H9 (cell line): ENCODE measurements at regions not wholly inside any gene's neighbourhood (a gene's known extent, or its start where the extent isn't known, plus 50 kb on each side); places are given as distances from the start of the nearest gene placed in this dataset.

Source experiments
- DNase-seq: peaks from one replicate; pipeline ENCODE4 v3.0.0-alpha.2; 2017
- H2AFZ ChIP-seq: one replicate; pipeline ENCODE4 v1.6.1; 2013; ENCODE audit warnings: mild to moderate bottlenecking, low read length, control low read depth, moderate library complexity
- H2AK5ac ChIP-seq: 2 replicates; pipeline ENCODE4 v1.6.1; 2013; ENCODE audit warnings: low read length, control low read depth, mixed read lengths; ENCODE audit not compliant: insufficient read length
- H2BK120ac ChIP-seq: one replicate; pipeline ENCODE4 v1.6.1; 2013; ENCODE audit warnings: low read depth, mild to moderate bottlenecking, low read length, control low read depth, inconsistent platforms; ENCODE audit not compliant: poor library complexity, severe bottlenecking
- H2BK12ac ChIP-seq: 2 replicates; pipeline ENCODE4 v1.6.1; 2013; ENCODE audit warnings: low read length, control low read depth, mixed read lengths, low read depth; ENCODE audit not compliant: insufficient read length
- H2BK15ac ChIP-seq: 2 replicates; pipeline ENCODE4 v1.6.1; 2013; ENCODE audit warnings: low read depth, low read length, control low read depth
- H2BK20ac ChIP-seq: one replicate; pipeline ENCODE4 v1.6.1; 2013; ENCODE audit warnings: low read depth, mild to moderate bottlenecking, low read length, control low read depth, inconsistent platforms; ENCODE audit not compliant: poor library complexity, severe bottlenecking
- H2BK5ac ChIP-seq: 2 replicates; pipeline ENCODE4 v1.6.1; 2013; ENCODE audit warnings: low read length, control low read depth, mixed read lengths; ENCODE audit not compliant: insufficient read length
- H3K14ac ChIP-seq: 2 replicates; pipeline ENCODE4 v1.6.1; 2013; ENCODE audit warnings: low read length, control low read depth; ENCODE audit not compliant: insufficient read depth
- H3K18ac ChIP-seq: 2 replicates; pipeline ENCODE4 v1.6.1; 2013; ENCODE audit warnings: low read depth, mild to moderate bottlenecking, mixed read lengths, low read length, control low read depth; ENCODE audit not compliant: insufficient read length
- H3K23ac ChIP-seq: 2 replicates; pipeline ENCODE4 v1.6.1; 2013; ENCODE audit warnings: low read length, control low read depth, mixed read lengths, low read depth; ENCODE audit not compliant: insufficient read length
- H3K23me2 ChIP-seq: 2 replicates; pipeline ENCODE4 v1.6.1; 2013; ENCODE audit warnings: low read depth, mild to moderate bottlenecking, mixed read lengths, low read length, control low read depth; ENCODE audit not compliant: insufficient read length, poor library complexity, severe bottlenecking
- H3K27ac ChIP-seq: 2 replicates; pipeline ENCODE4 v1.5.1; 2013; ENCODE audit warnings: low read length, control low read depth, mixed read lengths, low read depth; ENCODE audit not compliant: insufficient read length
- H3K27me3 ChIP-seq: 2 replicates; pipeline ENCODE4 v1.6.1; 2013; ENCODE audit warnings: low read length, control low read depth, inconsistent platforms; ENCODE audit not compliant: insufficient read depth
- H3K4ac ChIP-seq: 2 replicates; pipeline ENCODE4 v1.6.1; 2013; ENCODE audit warnings: low read depth, mild to moderate bottlenecking, control low read depth, inconsistent platforms, low read length, moderate library complexity
- H3K4me1 ChIP-seq: 2 replicates; pipeline ENCODE4 v1.6.1; 2013; ENCODE audit warnings: low read length, control low read depth, inconsistent platforms; ENCODE audit not compliant: insufficient read depth
- H3K4me2 ChIP-seq: 2 replicates; pipeline ENCODE4 v1.6.1; 2013; ENCODE audit warnings: low read length, control low read depth, mixed read lengths; ENCODE audit not compliant: insufficient read length, insufficient read depth
- H3K56ac ChIP-seq: 2 replicates; pipeline ENCODE4 v1.6.1; 2013; ENCODE audit warnings: low read depth, mild to moderate bottlenecking, mixed read lengths, low read length, control low read depth; ENCODE audit not compliant: insufficient read length
- H3K79me1 ChIP-seq: 2 replicates; pipeline ENCODE4 v1.6.1; 2013; ENCODE audit warnings: low read depth, mild to moderate bottlenecking, moderate library complexity, low read length, control low read depth, inconsistent platforms; ENCODE audit not compliant: insufficient read depth, poor library complexity, severe bottlenecking
- H3K79me2 ChIP-seq: 2 replicates; pipeline ENCODE4 v1.6.1; 2013; ENCODE audit warnings: low read length, control low read depth, inconsistent platforms; ENCODE audit not compliant: insufficient read depth
- H3K9ac ChIP-seq: 2 replicates; pipeline ENCODE4 v1.6.1; 2013; ENCODE audit warnings: low read length, control low read depth, mixed read lengths; ENCODE audit not compliant: insufficient read length; ENCODE audit errors: extremely low read depth
- H3K9me3 ChIP-seq: one replicate; pipeline ENCODE4 v1.6.1; 2013; ENCODE audit warnings: low read depth, low read length, inconsistent platforms; ENCODE audit not compliant: control insufficient read depth
- H3T11ph ChIP-seq: one replicate; pipeline ENCODE4 v1.6.1; 2013; ENCODE audit warnings: mild to moderate bottlenecking, low read length, control low read depth, inconsistent platforms
- H4K20me1 ChIP-seq: one replicate; pipeline ENCODE4 v1.6.1; 2013; ENCODE audit not compliant: control insufficient read depth, insufficient read length, insufficient read depth
- H4K5ac ChIP-seq: 2 replicates; pipeline ENCODE4 v1.6.1; 2013; ENCODE audit warnings: low read depth, mild to moderate bottlenecking, mixed read lengths, low read length, control low read depth; ENCODE audit not compliant: insufficient read length
- H4K8ac ChIP-seq: replicated peaks from 2 replicates; pipeline ENCODE4 v1.6.1; 2013; ENCODE audit warnings: low read length, control low read depth, mixed read lengths, low read depth; ENCODE audit not compliant: insufficient read length
- H4K91ac ChIP-seq: 2 replicates; pipeline ENCODE4 v1.6.1; 2013; ENCODE audit warnings: low read depth, mild to moderate bottlenecking, moderate library complexity, mixed read lengths, low read length, control low read depth; ENCODE audit not compliant: insufficient read length
- H3K27ac Mint-ChIP-seq, 3 experiments: 2 replicates in 2 of 3; 3 replicates in 1 of 3; pipeline ENCODE4 v1.8.0; 2020 to 2021; ENCODE audit warnings: mixed read lengths in 3 of 3, mild to moderate bottlenecking in 1 of 3, moderate library complexity in 1 of 3
- H3K27me3 Mint-ChIP-seq: 2 replicates; pipeline ENCODE4 v1.8.0; 2021; ENCODE audit warnings: low read depth, mild to moderate bottlenecking, moderate library complexity, mixed read lengths
- H3K36me3 Mint-ChIP-seq, 3 experiments: 2 replicates in 2 of 3; 3 replicates in 1 of 3; pipeline ENCODE4 v1.8.0; 2020 to 2021; ENCODE audit warnings: low read depth in 3 of 3, mixed read lengths in 3 of 3; ENCODE audit not compliant: insufficient read depth in 1 of 3
- H3K4me1 Mint-ChIP-seq, 2 experiments: 2 replicates each; pipeline ENCODE4 v1.8.0; 2020; ENCODE audit warnings: mixed read lengths in 2 of 2
- H3K4me3 Mint-ChIP-seq, 2 experiments: 2 replicates in 1 of 2; 3 replicates in 1 of 2; pipeline ENCODE4 v1.8.0; 2020 to 2021; ENCODE audit warnings: mild to moderate bottlenecking in 2 of 2, mixed read lengths in 2 of 2, moderate library complexity in 1 of 2
- H3K9me3 Mint-ChIP-seq, 2 experiments: 2 replicates in 1 of 2; 3 replicates in 1 of 2; pipeline ENCODE4 v1.8.0; 2020; ENCODE audit warnings: mild to moderate bottlenecking in 2 of 2, mixed read lengths in 2 of 2, moderate library complexity in 1 of 2
- WGBS: extraction: QIAGEN DNeasy Blood & Tissue Kit; methylation state at CpG from one replicate; pipeline ENCODE4 v1.1.7; 2013; ENCODE audit warnings: missing lambda C conversion rate, low lambda C conversion rate, mixed read lengths; ENCODE audit not compliant: insufficient read length; ENCODE audit errors: extremely low coverage; 5-methylcytosine and 5-hydroxymethylcytosine counted together
- TF ChIP-seq, protein P1 (sequence below): fragments of 200-600 bp; sonication (generic); conservative IDR thresholded peaks from 3 replicates; pipeline ENCODE4 v1.8.0; 2021; ENCODE audit warnings: antibody characterized with exemption, mild to moderate bottlenecking

DNA sequence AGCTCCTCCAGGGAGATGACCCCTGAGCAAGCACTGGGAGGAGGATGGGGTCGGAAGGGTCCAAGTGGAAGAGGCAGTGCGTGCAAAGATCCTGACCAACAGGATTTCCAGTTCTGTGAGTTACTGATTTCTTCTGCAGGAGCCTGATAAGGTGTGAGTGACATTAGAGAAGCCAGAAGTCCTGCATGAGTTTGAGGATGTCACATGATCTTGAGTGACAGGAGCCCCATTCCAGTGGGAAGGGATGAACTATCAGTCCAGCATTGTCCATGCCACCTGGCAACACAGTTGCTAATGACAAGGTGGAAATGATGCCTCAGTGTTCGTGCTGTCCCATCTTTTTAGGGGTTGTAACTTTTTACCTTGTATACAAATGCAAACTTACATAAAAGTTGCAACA, 285.1 kb upstream of the HDAC4 start:
- WGBS: no CpG with 5 or more reads among the region's 3 CpGs

More for the DNA sequence above, 285.1 kb upstream of the HDAC4 start:
- H3K27ac Mint-ChIP-seq: no peak overlapping the region
- H2AK5ac ChIP-seq: no peak overlapping the region
- no peaks in the 10 kb centered on the region for H3K27me3 ChIP-seq
- H3K36me3 Mint-ChIP-seq: no peaks in the 10 kb centered on the region
- H2BK120ac ChIP-seq: no peak overlapping the region
- H3K56ac ChIP-seq: no peak overlapping the region
- no peak overlapping the region for H3K9ac ChIP-seq
- peaks cover 7 to 11% of the 10 kb centered on the region in 2 experiments for H3K4me1 Mint-ChIP-seq
- H3K4me1 ChIP-seq: no peaks in the 10 kb centered on the region
- H4K20me1 ChIP-seq: no peaks in the 10 kb centered on the region
- H3K79me1 ChIP-seq: no peaks in the 10 kb centered on the region
- no peak overlapping the region for H4K8ac ChIP-seq
- no peak overlapping the region for H3K4me3 Mint-ChIP-seq
- H3K4me2 ChIP-seq: no peak overlapping the region
- no peak overlapping the region for H3K14ac ChIP-seq
- H2BK5ac ChIP-seq: no peak overlapping the region
- H3K9me3 ChIP-seq: no peaks in the 10 kb centered on the region
- peaks cover 13% of the 10 kb centered on the region for H3K27me3 Mint-ChIP-seq
- H2BK20ac ChIP-seq: no peak overlapping the region
- TF ChIP-seq, protein P1, sequence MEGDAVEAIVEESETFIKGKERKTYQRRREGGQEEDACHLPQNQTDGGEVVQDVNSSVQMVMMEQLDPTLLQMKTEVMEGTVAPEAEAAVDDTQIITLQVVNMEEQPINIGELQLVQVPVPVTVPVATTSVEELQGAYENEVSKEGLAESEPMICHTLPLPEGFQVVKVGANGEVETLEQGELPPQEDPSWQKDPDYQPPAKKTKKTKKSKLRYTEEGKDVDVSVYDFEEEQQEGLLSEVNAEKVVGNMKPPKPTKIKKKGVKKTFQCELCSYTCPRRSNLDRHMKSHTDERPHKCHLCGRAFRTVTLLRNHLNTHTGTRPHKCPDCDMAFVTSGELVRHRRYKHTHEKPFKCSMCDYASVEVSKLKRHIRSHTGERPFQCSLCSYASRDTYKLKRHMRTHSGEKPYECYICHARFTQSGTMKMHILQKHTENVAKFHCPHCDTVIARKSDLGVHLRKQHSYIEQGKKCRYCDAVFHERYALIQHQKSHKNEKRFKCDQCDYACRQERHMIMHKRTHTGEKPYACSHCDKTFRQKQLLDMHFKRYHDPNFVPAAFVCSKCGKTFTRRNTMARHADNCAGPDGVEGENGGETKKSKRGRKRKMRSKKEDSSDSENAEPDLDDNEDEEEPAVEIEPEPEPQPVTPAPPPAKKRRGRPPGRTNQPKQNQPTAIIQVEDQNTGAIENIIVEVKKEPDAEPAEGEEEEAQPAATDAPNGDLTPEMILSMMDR: no peak
- H3K23ac ChIP-seq: no peak overlapping the region
- no peak overlapping the region for H3T11ph ChIP-seq
- no peaks in the 10 kb centered on the region for H3K79me2 ChIP-seq
- no peak overlapping the region for H2BK12ac ChIP-seq
- no peak for DNase-seq
- no peak overlapping the region for H2BK15ac ChIP-seq
- no peak overlapping the region for H3K18ac ChIP-seq
- H3K27ac ChIP-seq: no peak overlapping the region
- H2AFZ ChIP-seq: no peak overlapping the region
- no peak overlapping the region for H3K4ac ChIP-seq
- H3K23me2 ChIP-seq: no peaks in the 10 kb centered on the region
- H4K91ac ChIP-seq: no peak overlapping the region
- peaks cover 0 to 2% of the 10 kb centered on the region in 2 experiments; a peak in 2 of 5 replicates for H3K9me3 Mint-ChIP-seq
- H4K5ac ChIP-seq: no peak overlapping the region
